KMS-11 (cell line): ENCODE measurements at regions not wholly inside any gene's neighbourhood (a gene's known extent, or its start where the extent isn't known, plus 50 kb on each side); places are given as distances from the start of the nearest gene placed in this dataset.

Source experiments
- H2AFZ ChIP-seq: fragments of 200-600 bp; sonication (generic); 2 replicates; pipeline ENCODE4 v1.6.1; 2016; ENCODE audit warnings: antibody characterized with exemption, mixed run types, low read depth
- H3K27ac ChIP-seq: fragments of 200-600 bp; sonication (generic); 2 replicates; pipeline ENCODE4 v1.6.1; 2016; ENCODE audit warnings: mild to moderate bottlenecking, mixed run types
- H3K27me3 ChIP-seq: fragments of 200-600 bp; sonication (generic); 2 replicates; pipeline ENCODE4 v1.6.1; 2017; ENCODE audit warnings: mild to moderate bottlenecking, low read depth, mixed run types, moderate library complexity; ENCODE audit not compliant: insufficient read depth
- H3K36me3 ChIP-seq: fragments of 200-600 bp; sonication (generic); 2 replicates; pipeline ENCODE4 v1.6.1; 2017; ENCODE audit warnings: mild to moderate bottlenecking, mixed run types; ENCODE audit not compliant: insufficient read depth
- H3K4me1 ChIP-seq: fragments of 200-600 bp; sonication (generic); 2 replicates; pipeline ENCODE4 v1.6.1; 2016; ENCODE audit warnings: mild to moderate bottlenecking, low read depth, mixed run types; ENCODE audit not compliant: poor library complexity, severe bottlenecking
- H3K4me2 ChIP-seq: fragments of 200-600 bp; sonication (generic); 2 replicates; pipeline ENCODE4 v1.7.0; 2016; ENCODE audit warnings: mild to moderate bottlenecking, mixed run types
- H3K4me3 ChIP-seq: fragments of 200-600 bp; sonication (generic); IDR thresholded peaks from 2 replicates; pipeline ENCODE4 v1.6.1; 2017; ENCODE audit warnings: low read depth, low read length, mixed read lengths; ENCODE audit not compliant: insufficient read depth
- H3K79me2 ChIP-seq: fragments of 200-600 bp; sonication (generic); 2 replicates; pipeline ENCODE4 v1.6.1; 2016; ENCODE audit warnings: low read depth, mixed run types; ENCODE audit not compliant: insufficient read depth
- H3K9ac ChIP-seq: fragments of 200-600 bp; sonication (generic); 2 replicates; pipeline ENCODE4 v1.6.1; 2016; ENCODE audit warnings: mild to moderate bottlenecking, mixed run types
- H4K20me1 ChIP-seq: fragments of 200-600 bp; sonication (generic); 2 replicates; pipeline ENCODE4 v1.6.1; 2016; ENCODE audit warnings: mild to moderate bottlenecking, mixed run types; ENCODE audit not compliant: insufficient read depth
- CTCF ChIP-seq: fragments of 200-600 bp; sonication (generic); conservative IDR thresholded peaks from 2 replicates; pipeline ENCODE4 v1.6.1; 2017; ENCODE audit warnings: low read depth, mild to moderate bottlenecking, antibody characterized with exemption, low read length, moderate library complexity, mixed read lengths

- Histone ChIP-seq H3K36me3 (no peaks in the 10 kb centered on the region), H3K4me2 (no peak overlapping the region), H3K4me1 (no peaks in the 10 kb centered on the region), H2AFZ (no peak overlapping the region), H3K27ac (no peak overlapping the region), H3K79me2 (no peaks in the 10 kb centered on the region), H3K4me3 (no peak overlapping the region), H4K20me1 (no peaks in the 10 kb centered on the region), H3K27me3 (no peaks in the 10 kb centered on the region), H3K9ac (no peak overlapping the region)
- no peak for TF ChIP-seq CTCF
Observed at GRCh38 chr6:94213226-94213625, 793.9 kb upstream of the EPHA7 start.

- Histone ChIP-seq H3K4me2 (no peak overlapping the region), H3K79me2 (no peaks in the 10 kb centered on the region), H3K9ac (no peak overlapping the region), H4K20me1 (no peaks in the 10 kb centered on the region), H3K27ac (no peak overlapping the region), H3K27me3 (no peaks in the 10 kb centered on the region), H3K36me3 (no peaks in the 10 kb centered on the region), H3K4me1 (no peaks in the 10 kb centered on the region), H2AFZ (no peak overlapping the region), H3K4me3 (no peak overlapping the region)
- TF ChIP-seq CTCF = no peak
Observed at GRCh38 chr6:94196891-94197290, 777.5 kb upstream of the EPHA7 start.

- Histone ChIP-seq H3K9ac (no peak overlapping the region), H2AFZ (no peak overlapping the region), H3K4me2 (no peak overlapping the region), H3K4me3 (no peak overlapping the region), H3K27me3 (no peaks in the 10 kb centered on the region), H3K27ac (no peak overlapping the region), H3K4me1 (no peaks in the 10 kb centered on the region), H3K79me2 (no peaks in the 10 kb centered on the region), H3K36me3 (no peaks in the 10 kb centered on the region), H4K20me1 (no peaks in the 10 kb centered on the region)
- no peak for TF ChIP-seq CTCF
Observed at GRCh38 chr6:94190030-94190429, 770.7 kb upstream of the EPHA7 start.

- Histone ChIP-seq H3K79me2 (no peaks in the 10 kb centered on the region), H4K20me1 (no peaks in the 10 kb centered on the region), H3K4me3 (no peak overlapping the region), H3K4me1 (no peaks in the 10 kb centered on the region), H3K9ac (no peak overlapping the region), H3K36me3 (no peaks in the 10 kb centered on the region), H2AFZ (no peak overlapping the region), H3K4me2 (no peak overlapping the region), H3K27me3 (no peaks in the 10 kb centered on the region), H3K27ac (no peak overlapping the region)
- no peak for TF ChIP-seq CTCF
Observed at GRCh38 chr6:94184666-94185464, 765.5 kb upstream of the EPHA7 start.
